CD8-positive, alpha-beta memory T cell (primary cell): ENCODE measurements at regions not wholly inside any gene's neighbourhood (a gene's known extent, or its start where the extent isn't known, plus 50 kb on each side); places are given as distances from the start of the nearest gene placed in this dataset.

Source experiments
- CTCF ChIA-PET: fragments of 350-600 bp; sonication (Branson Sonifier 250); formaldehyde crosslinking; loops from one replicate; lab custom pipeline; 2021; ENCODE audit warnings: antibody characterized with exemption; lab: Charles Lee
- POLR2A ChIA-PET: fragments of 350-600 bp; sonication (Branson Sonifier 250); formaldehyde crosslinking; loops from one replicate; lab custom pipeline; 2021; ENCODE audit warnings: antibody characterized with exemption; lab: Charles Lee
- DNase-seq, 5 donors: peaks; one replicate each; pipeline versions ENCODE4 v3.0.0 to v3.0.0-alpha.2; 2020 to 2022; ENCODE audit warnings: mixed read lengths in 1 of 5
- H3K27ac ChIP-seq: one replicate; pipeline ENCODE4 v1.7.0; 2013; ENCODE audit warnings: low read depth, mild to moderate bottlenecking, low read length, moderate library complexity
- H3K27me3 ChIP-seq: 2 replicates; pipeline ENCODE4 v1.7.0; 2013; ENCODE audit warnings: low read length, mild to moderate bottlenecking; ENCODE audit not compliant: insufficient read depth, poor library complexity, severe bottlenecking
- H3K36me3 ChIP-seq: 2 replicates; pipeline ENCODE4 v1.7.0; 2013; ENCODE audit warnings: mild to moderate bottlenecking, low read length, moderate library complexity; ENCODE audit not compliant: insufficient read depth
- H3K4me1 ChIP-seq: 2 replicates; pipeline ENCODE4 v1.7.0; 2013; ENCODE audit warnings: mild to moderate bottlenecking, low read length, moderate library complexity; ENCODE audit not compliant: insufficient read depth
- H3K4me3 ChIP-seq: 2 replicates; pipeline ENCODE4 v1.7.0; 2013; ENCODE audit warnings: mild to moderate bottlenecking, low read length
- H3K9me3 ChIP-seq: 2 replicates; pipeline ENCODE4 v1.7.0; 2013; ENCODE audit warnings: mild to moderate bottlenecking, low read length
- H3K27ac Mint-ChIP-seq, 8 donors: one replicate each; pipeline ENCODE4 v1.8.0; 2020 to 2021; ENCODE audit warnings: mixed read lengths in 8 of 8, mild to moderate bottlenecking in 6 of 8, inconsistent platforms in 3 of 8, moderate library complexity in 3 of 8
- H3K27me3 Mint-ChIP-seq, 2 donors: one replicate each; pipeline ENCODE4 v1.8.0; 2020 to 2021; ENCODE audit warnings: mixed read lengths in 2 of 2, mild to moderate bottlenecking in 1 of 2, moderate library complexity in 1 of 2
- H3K36me3 Mint-ChIP-seq, 3 donors: one replicate each; pipeline ENCODE4 v1.8.0; 2020 to 2021; ENCODE audit warnings: mixed read lengths in 3 of 3, inconsistent platforms in 1 of 3, mild to moderate bottlenecking in 1 of 3
- H3K4me1 Mint-ChIP-seq, 3 donors: one replicate each; pipeline ENCODE4 v1.8.0; 2020 to 2021; ENCODE audit warnings: mixed read lengths in 3 of 3, inconsistent platforms in 1 of 3, mild to moderate bottlenecking in 1 of 3
- H3K4me3 Mint-ChIP-seq, 7 donors: one replicate each; pipeline ENCODE4 v1.8.0; 2020 to 2021; ENCODE audit warnings: mixed read lengths in 7 of 7, mild to moderate bottlenecking in 6 of 7, moderate library complexity in 4 of 7, inconsistent platforms in 2 of 7
- H3K9me3 Mint-ChIP-seq, 5 donors: one replicate each; pipeline ENCODE4 v1.8.0; 2020 to 2022; ENCODE audit warnings: mixed read lengths in 5 of 5, mild to moderate bottlenecking in 3 of 5, moderate library complexity in 2 of 5, inconsistent platforms in 1 of 5

- Mint-ChIP-seq H3K27me3 (peaks cover 0 to 3% of the 10 kb centered on the region in 2 donors), H3K27ac (no peak overlapping the region), H3K9me3 (no peaks in the 10 kb centered on the region), H3K4me1 (peaks cover 3 to 5% (median 4%) of the 10 kb centered on the region in 3 donors), H3K4me3 (no peak overlapping the region), H3K36me3 (peaks cover 0 to 1% (median 0%) of the 10 kb centered on the region in 3 donors)
- Histone ChIP-seq H3K36me3 (no peaks in the 10 kb centered on the region), H3K27me3 (no peaks in the 10 kb centered on the region), H3K4me3 (no peak overlapping the region), H3K9me3 (no peaks in the 10 kb centered on the region), H3K27ac (no peak overlapping the region), H3K4me1 (peaks cover 3% of the 10 kb centered on the region)
- ChIA-PET CTCF (no interaction called here), POLR2A (no interaction called here)
- DNase-seq: no peak
Observed at GRCh38 chr9:89993678-89994630, 389.1 kb downstream of the GADD45G start.

GRCh38 chr9:89994988-89995613 lies 390.3 kb downstream of the GADD45G start:
- peaks cover 0 to 3% of the 10 kb centered on the region in 2 donors for H3K27me3 Mint-ChIP-seq
- H3K4me3 ChIP-seq: no peak overlapping the region
- no peaks in the 10 kb centered on the region for H3K9me3 ChIP-seq
- H3K9me3 Mint-ChIP-seq: no peaks in the 10 kb centered on the region
- H3K27me3 ChIP-seq: no peaks in the 10 kb centered on the region
- H3K36me3 Mint-ChIP-seq: peaks cover 0 to 1% (median 0%) of the 10 kb centered on the region in 3 donors
- H3K4me3 Mint-ChIP-seq: no peak overlapping the region
- CTCF ChIA-PET: no interaction called here
- H3K4me1 ChIP-seq: peaks cover 15% of the 10 kb centered on the region
- no peak for DNase-seq
- peaks cover 15 to 16% (median 15%) of the 10 kb centered on the region in 3 donors for H3K4me1 Mint-ChIP-seq
- peak overlapping the region in 1 of 8 donors; percentile 31 for H3K27ac Mint-ChIP-seq
- POLR2A ChIA-PET: no interaction called here
- H3K27ac ChIP-seq: no peak overlapping the region
- H3K36me3 ChIP-seq: no peaks in the 10 kb centered on the region

GRCh38 chr9:89996116-89996515 lies 391.3 kb downstream of the GADD45G start:
- no peak overlapping the region for H3K4me3 Mint-ChIP-seq
- peaks cover 23 to 26% (median 26%) of the 10 kb centered on the region in 3 donors for H3K4me1 Mint-ChIP-seq
- H3K27ac Mint-ChIP-seq: no peak overlapping the region
- CTCF ChIA-PET: no interaction called here
- H3K27me3 Mint-ChIP-seq: peaks cover 0 to 3% of the 10 kb centered on the region in 2 donors
- no peaks in the 10 kb centered on the region for H3K36me3 ChIP-seq
- peaks cover 17% of the 10 kb centered on the region for H3K4me1 ChIP-seq
- no peaks in the 10 kb centered on the region for H3K27me3 ChIP-seq
- peaks cover 0 to 1% (median 0%) of the 10 kb centered on the region in 3 donors for H3K36me3 Mint-ChIP-seq
- no peaks in the 10 kb centered on the region for H3K9me3 ChIP-seq
- H3K27ac ChIP-seq: no peak overlapping the region
- no peaks in the 10 kb centered on the region for H3K9me3 Mint-ChIP-seq
- POLR2A ChIA-PET: no interaction called here
- no peak overlapping the region for H3K4me3 ChIP-seq
- no peak for DNase-seq

GRCh38 chr9:89996773-89997172 lies 392.0 kb downstream of the GADD45G start:
- Histone ChIP-seq H3K27ac (no peak overlapping the region), H3K4me3 (no peak overlapping the region), H3K4me1 (peaks cover 17% of the 10 kb centered on the region), H3K27me3 (no peaks in the 10 kb centered on the region), H3K36me3 (no peaks in the 10 kb centered on the region), H3K9me3 (no peaks in the 10 kb centered on the region)
- CTCF ChIA-PET: no interaction called here
- no peak overlapping the region for H3K27ac Mint-ChIP-seq
- peaks cover 0 to 3% of the 10 kb centered on the region in 2 donors for H3K27me3 Mint-ChIP-seq
- H3K36me3 Mint-ChIP-seq: no peaks in the 10 kb centered on the region
- POLR2A ChIA-PET: no interaction called here
- DNase-seq: no peak
- no peaks in the 10 kb centered on the region for H3K9me3 Mint-ChIP-seq
- peaks cover 23 to 28% (median 26%) of the 10 kb centered on the region in 3 donors for H3K4me1 Mint-ChIP-seq
- no peak overlapping the region for H3K4me3 Mint-ChIP-seq

GRCh38 chr9:89998633-89999032 lies 393.8 kb downstream of the GADD45G start:
- Histone ChIP-seq H3K27ac (no peak overlapping the region), H3K36me3 (no peaks in the 10 kb centered on the region), H3K4me1 (peaks cover 17% of the 10 kb centered on the region), H3K27me3 (no peaks in the 10 kb centered on the region), H3K9me3 (no peaks in the 10 kb centered on the region), H3K4me3 (no peak overlapping the region)
- Mint-ChIP-seq H3K27ac (peak overlapping the region in 5 of 8 donors; percentile 7 to 80 (median 63)), H3K4me1 (peaks cover 23 to 30% (median 28%) of the 10 kb centered on the region in 3 donors), H3K9me3 (no peaks in the 10 kb centered on the region), H3K36me3 (no peaks in the 10 kb centered on the region), H3K27me3 (peaks cover 0 to 3% of the 10 kb centered on the region in 2 donors), H3K4me3 (peak overlapping the region in 1 of 7 donors; percentile 60)
- DNase-seq: no peak
- ChIA-PET CTCF (no interaction called here), POLR2A (no interaction called here)

GRCh38 chr9:89999176-89999533 lies 394.3 kb downstream of the GADD45G start:
- Histone ChIP-seq H3K4me3 (peak overlapping the region; percentile 48), H3K36me3 (no peaks in the 10 kb centered on the region), H3K9me3 (no peaks in the 10 kb centered on the region), H3K27me3 (no peaks in the 10 kb centered on the region), H3K4me1 (peaks cover 17% of the 10 kb centered on the region), H3K27ac (no peak overlapping the region)
- no peaks in the 10 kb centered on the region for H3K36me3 Mint-ChIP-seq
- peaks cover 23 to 30% (median 28%) of the 10 kb centered on the region in 3 donors for H3K4me1 Mint-ChIP-seq
- CTCF ChIA-PET: interaction anchor here (1.8 kb wide), 1 partner anchor 396 kb away, joined by 5 read pairs; no protein-coding TSS in a partner anchor
- peaks cover 0 to 3% of the 10 kb centered on the region in 2 donors for H3K27me3 Mint-ChIP-seq
- POLR2A ChIA-PET: no interaction called here
- H3K4me3 Mint-ChIP-seq: peak overlapping the region in 6 of 7 donors; percentile 46 to 88 (median 68)
- no peak for DNase-seq
- H3K27ac Mint-ChIP-seq: peak overlapping the region in 5 of 8 donors; percentile 7 to 80 (median 63)
- H3K9me3 Mint-ChIP-seq: no peaks in the 10 kb centered on the region

GRCh38 chr9:89999534-90000370 lies 394.9 kb downstream of the GADD45G start:
- Mint-ChIP-seq H3K4me1 (peaks cover 23 to 30% (median 28%) of the 10 kb centered on the region in 3 donors), H3K36me3 (no peaks in the 10 kb centered on the region), H3K27ac (peak overlapping the region in 7 of 8 donors; percentile 8 to 72 (median 63)), H3K4me3 (peak overlapping the region; percentile 41 to 88 (median 67)), H3K9me3 (no peaks in the 10 kb centered on the region), H3K27me3 (peaks cover 0 to 3% of the 10 kb centered on the region in 2 donors)
- no peak overlapping the region for H3K27ac ChIP-seq
- no peaks in the 10 kb centered on the region for H3K9me3 ChIP-seq
- no peaks in the 10 kb centered on the region for H3K36me3 ChIP-seq
- H3K4me1 ChIP-seq: peaks cover 17% of the 10 kb centered on the region
- no peaks in the 10 kb centered on the region for H3K27me3 ChIP-seq
- peak overlapping the region; percentile 48 for H3K4me3 ChIP-seq
- peak in 3 of 5 donors; percentile 14 to 52 (median 37) for DNase-seq
- CTCF ChIA-PET: interaction anchor here (0.6 to 1.8 kb wide), 3 partner anchors 12 to 401 kb away, joined by 3 to 5 read pairs (median 3); no protein-coding TSS in a partner anchor
- POLR2A ChIA-PET: no interaction called here
